Anterior cingulate cortex (tissue), 58 donors: ENCODE measurements at regions not wholly inside any gene's neighbourhood (a gene's known extent, or its start where the extent isn't known, plus 50 kb on each side); places are given as distances from the start of the nearest gene placed in this dataset.
"Not testable (repeated sequence)": the region's sequence is repeated elsewhere in the genome, so short reads cannot be mapped to it uniquely, and the experiment has no call there.

Experiments
- DNase-seq, 58 donors: peaks; one replicate each; lab custom pipeline; 2025; lab: John Stamatoyannopoulos, UW

GRCh38 chr3:177379045-177379444, 181.8 kb upstream of the TBL1XR1 start:
- no peak for DNase-seq

GRCh38 chr3:177381070-177381469, 183.8 kb upstream of the TBL1XR1 start:
- no peak for DNase-seq

- no peak for DNase-seq
Observed at GRCh38 chr3:177382944-177383343, 185.7 kb upstream of the TBL1XR1 start.

GRCh38 chr3:177385186-177385585, 187.9 kb upstream of the TBL1XR1 start:
- no peak for DNase-seq

- DNase-seq: no peak
Observed at GRCh38 chr3:177385831-177386301, 188.6 kb upstream of the TBL1XR1 start.

- DNase-seq: no peak
Observed at GRCh38 chr3:177388209-177388608, 190.9 kb upstream of the TBL1XR1 start.

- DNase-seq: not testable (repeated sequence)
Observed at GRCh38 chr3:177394231-177395024, 197.1 kb upstream of the TBL1XR1 start.

GRCh38 chr3:177396733-177397132, 199.5 kb upstream of the TBL1XR1 start:
- DNase-seq: no peak

- DNase-seq: no peak
Observed at GRCh38 chr3:177401375-177401774, 204.1 kb upstream of the TBL1XR1 start.

GRCh38 chr3:177402533-177402932, 205.3 kb upstream of the TBL1XR1 start:
- DNase-seq: no peak

- DNase-seq: no peak
Observed at GRCh38 chr3:177405191-177405672, 207.9 kb upstream of the TBL1XR1 start.

- no peak for DNase-seq
Observed at GRCh38 chr3:177410730-177411129, 213.4 kb upstream of the TBL1XR1 start.

GRCh38 chr3:177411201-177411600, 213.9 kb upstream of the TBL1XR1 start:
- DNase-seq: no peak

- DNase-seq: not testable (repeated sequence)
Observed at GRCh38 chr3:177412677-177413170, 215.4 kb upstream of the TBL1XR1 start.

- no peak for DNase-seq
Observed at GRCh38 chr3:177414093-177414492, 216.8 kb upstream of the TBL1XR1 start.

- DNase-seq: no peak
Observed at GRCh38 chr3:177418787-177419186, 221.5 kb upstream of the TBL1XR1 start.

- peak in 5 of 58 donors; percentile 2 to 4 (median 2) for DNase-seq
Observed at GRCh38 chr3:177419904-177420601, 222.8 kb upstream of the TBL1XR1 start.

- no peak for DNase-seq
Observed at GRCh38 chr3:177420651-177421480, 223.6 kb upstream of the TBL1XR1 start.

- DNase-seq: no peak
Observed at GRCh38 chr3:177421481-177421785, 224.2 kb upstream of the TBL1XR1 start.

GRCh38 chr3:177424521-177424920, 227.2 kb upstream of the TBL1XR1 start:
- no peak for DNase-seq

GRCh38 chr3:177425042-177425441, 227.8 kb upstream of the TBL1XR1 start:
- DNase-seq: no peak
